Nephron (organoid): ENCODE measurements at regions not wholly inside any gene's neighbourhood (a gene's known extent, or its start where the extent isn't known, plus 50 kb on each side); places are given as distances from the start of the nearest gene placed in this dataset.
A peak's percentile ranks its signal among the peaks of the same experiment; 100 is the strongest.
"Not testable (repeated sequence)": the region's sequence is repeated elsewhere in the genome, so short reads cannot be mapped to it uniquely, and the experiment has no call there.

Experiments used
- H3K27ac Mint-ChIP-seq, 3 experiments: 2 replicates each; pipeline ENCODE4 v1.8.0; 2020; ENCODE audit warnings: mixed read lengths in 3 of 3, mild to moderate bottlenecking in 2 of 3, moderate library complexity in 1 of 3
- H3K27me3 Mint-ChIP-seq: 2 replicates; pipeline ENCODE4 v1.8.0; 2021; ENCODE audit warnings: low read depth, mild to moderate bottlenecking, moderate library complexity, mixed read lengths
- H3K36me3 Mint-ChIP-seq: 2 replicates; pipeline ENCODE4 v1.8.0; 2020; ENCODE audit warnings: low read depth, mixed read lengths
- H3K4me1 Mint-ChIP-seq: 2 replicates; pipeline ENCODE4 v1.8.0; 2020; ENCODE audit warnings: mixed read lengths
- H3K4me3 Mint-ChIP-seq, 3 experiments: 2 replicates each; pipeline ENCODE4 v1.8.0; 2020; ENCODE audit warnings: mild to moderate bottlenecking in 3 of 3, mixed read lengths in 3 of 3, moderate library complexity in 2 of 3
- H3K9me3 Mint-ChIP-seq: 2 replicates; pipeline ENCODE4 v1.8.0; 2020; ENCODE audit warnings: mixed read lengths
- CTCF ChIP-seq, 3 experiments: fragments of 200-600 bp; sonication (generic); IDR thresholded peaks; one replicate each; pipeline ENCODE4 v1.5.0; 2021; ENCODE audit warnings: antibody characterized with exemption in 3 of 3; ENCODE audit not compliant: unreplicated experiment in 3 of 3

GRCh38 chr22:40094485-40094884, 83.2 kb upstream of the TNRC6B start:
- no peaks in the 10 kb centered on the region for H3K9me3 Mint-ChIP-seq
- no peaks in the 10 kb centered on the region for H3K36me3 Mint-ChIP-seq
- no peak overlapping the region for H3K4me3 Mint-ChIP-seq
- peak overlapping the region in 1 of 3 experiments; percentile 16 for H3K27ac Mint-ChIP-seq
- TF ChIP-seq CTCF (IDR thresholded peaks at IDR 0.05; ENCODE audit: unreplicated experiment in 3 of 3) = no peak
- no peaks in the 10 kb centered on the region for H3K27me3 Mint-ChIP-seq
- peaks cover 6% of the 10 kb centered on the region for H3K4me1 Mint-ChIP-seq

GRCh38 chr22:40099887-40100286, 77.8 kb upstream of the TNRC6B start:
- H3K27ac Mint-ChIP-seq, H3K27me3 Mint-ChIP-seq: not testable (repeated sequence)

GRCh38 chr22:40105755-40106154, 72.0 kb upstream of the TNRC6B start:
- no peaks in the 10 kb centered on the region for H3K9me3 Mint-ChIP-seq
- H3K4me1 Mint-ChIP-seq = peaks cover 28% of the 10 kb centered on the region
- no peaks in the 10 kb centered on the region for H3K36me3 Mint-ChIP-seq
- TF ChIP-seq CTCF (IDR thresholded peaks at IDR 0.05; ENCODE audit: unreplicated experiment in 3 of 3) = no peak
- H3K27me3 Mint-ChIP-seq = no peaks in the 10 kb centered on the region
- H3K27ac Mint-ChIP-seq = peak overlapping the region in 1 of 3 experiments; percentile 92
- no peak overlapping the region for H3K4me3 Mint-ChIP-seq

More at GRCh38 chr22:40099887-40100286, 77.8 kb upstream of the TNRC6B start:
- H3K9me3 Mint-ChIP-seq, H3K36me3 Mint-ChIP-seq, H3K4me1 Mint-ChIP-seq, H3K4me3 Mint-ChIP-seq: not testable (repeated sequence)

GRCh38 chr22:40107244-40107643, 70.5 kb upstream of the TNRC6B start:
- Mint-ChIP-seq H3K4me3 (peak overlapping the region in 1 of 3 experiments; percentile 70), H3K4me1 (peaks cover 32% of the 10 kb centered on the region), H3K36me3 (no peaks in the 10 kb centered on the region), H3K27me3 (no peaks in the 10 kb centered on the region), H3K27ac (peak overlapping the region in 2 of 3 experiments; percentile 79 to 92), H3K9me3 (no peaks in the 10 kb centered on the region)
- no peak for TF ChIP-seq CTCF (IDR thresholded peaks at IDR 0.05; ENCODE audit: unreplicated experiment in 3 of 3)

GRCh38 chr22:40107851-40108378, 69.8 kb upstream of the TNRC6B start:
- Mint-ChIP-seq H3K4me3 (peak overlapping the region in 2 of 3 experiments; percentile 9 to 70), H3K36me3 (no peaks in the 10 kb centered on the region), H3K27ac (peak overlapping the region; percentile 37 to 92 (median 79))

GRCh38 chr22:40108396-40108795, 69.3 kb upstream of the TNRC6B start:
- no peaks in the 10 kb centered on the region for H3K27me3 Mint-ChIP-seq
- H3K36me3 Mint-ChIP-seq = no peaks in the 10 kb centered on the region
- no peak for TF ChIP-seq CTCF (IDR thresholded peaks at IDR 0.05; ENCODE audit: unreplicated experiment in 3 of 3)
- H3K27ac Mint-ChIP-seq = peak overlapping the region in 2 of 3 experiments; percentile 79 to 92
- H3K9me3 Mint-ChIP-seq = no peaks in the 10 kb centered on the region
- H3K4me1 Mint-ChIP-seq = peaks cover 32% of the 10 kb centered on the region
- peak overlapping the region in 1 of 3 experiments; percentile 45 for H3K4me3 Mint-ChIP-seq

More at GRCh38 chr22:40107851-40108378, 69.8 kb upstream of the TNRC6B start:
- Mint-ChIP-seq H3K9me3 (no peaks in the 10 kb centered on the region), H3K27me3 (no peaks in the 10 kb centered on the region), H3K4me1 (peaks cover 32% of the 10 kb centered on the region)
- no peak for TF ChIP-seq CTCF (IDR thresholded peaks at IDR 0.05; ENCODE audit: unreplicated experiment in 3 of 3)

GRCh38 chr22:40108926-40109325, 68.8 kb upstream of the TNRC6B start:
- not testable (repeated sequence) for H3K4me3 Mint-ChIP-seq, H3K27me3 Mint-ChIP-seq, H3K9me3 Mint-ChIP-seq, H3K36me3 Mint-ChIP-seq
- peak overlapping the region in 1 of 3 experiments; percentile 92 for H3K27ac Mint-ChIP-seq
- peaks cover 37% of the 10 kb centered on the region for H3K4me1 Mint-ChIP-seq
